GM12872 (cell line): ENCODE measurements at regions not wholly inside any gene's neighbourhood (a gene's known extent, or its start where the extent isn't known, plus 50 kb on each side); places are given as distances from the start of the nearest gene placed in this dataset.

ENCODE experiments used
- CTCF ChIP-seq: IDR thresholded peaks from 3 replicates; pipeline ENCODE4 v1.5.1; 2011; ENCODE audit warnings: low read depth, mild to moderate bottlenecking, low read length, moderate library complexity; ENCODE audit not compliant: insufficient read depth

- TF ChIP-seq CTCF, result no peak
Measured at GRCh38 chr3:80535286-80535685, 767.5 kb upstream of the ROBO1 start.

GRCh38 chr3:80533553-80533952 lies 765.8 kb upstream of the ROBO1 start:
- TF ChIP-seq CTCF, result no peak

- TF ChIP-seq CTCF, result peak; percentile 30; the same call in 2 of the 3 replicates
Measured at GRCh38 chr3:80526153-80526552, 758.4 kb upstream of the ROBO1 start.

DNA sequence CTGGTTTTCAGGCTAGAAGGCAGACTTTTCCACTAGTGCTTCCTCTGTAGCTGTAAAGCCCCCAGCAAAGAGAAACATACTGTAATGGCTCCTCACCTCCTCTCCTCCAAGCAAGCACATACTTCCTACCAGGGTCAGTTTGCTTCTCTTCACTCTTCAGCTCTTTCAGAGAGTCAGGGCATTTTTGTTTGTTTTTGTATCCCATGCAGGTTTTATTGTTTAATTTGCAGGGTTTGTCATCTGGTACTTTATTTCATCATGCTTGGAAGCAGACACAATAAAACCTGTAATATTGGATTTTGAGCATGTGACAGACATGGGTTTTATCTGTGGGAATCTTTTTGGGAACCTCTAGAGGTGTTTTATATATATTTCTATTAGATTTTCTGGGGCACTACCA lies 753.3 kb upstream of the ROBO1 start:
- TF ChIP-seq CTCF, result no peak

DNA sequence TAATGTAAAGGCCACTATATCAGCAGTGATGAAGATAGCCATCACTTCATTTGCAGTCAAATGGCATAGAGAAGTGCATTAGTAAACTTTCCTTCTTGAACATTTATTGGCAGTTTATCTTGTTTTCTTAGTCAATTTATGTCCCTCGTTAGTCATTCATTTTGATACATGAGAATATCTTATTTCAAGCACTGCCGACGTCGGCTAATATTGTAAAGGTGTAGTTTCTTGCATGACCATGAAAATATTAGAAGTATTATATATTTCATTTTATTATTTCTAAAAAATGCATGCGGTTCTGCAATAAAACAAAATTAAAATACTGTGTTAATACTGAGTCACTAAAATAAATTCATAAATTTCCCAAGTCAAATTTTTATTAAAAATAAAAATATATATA lies 751.6 kb upstream of the ROBO1 start:
- no peak for TF ChIP-seq CTCF

DNA sequence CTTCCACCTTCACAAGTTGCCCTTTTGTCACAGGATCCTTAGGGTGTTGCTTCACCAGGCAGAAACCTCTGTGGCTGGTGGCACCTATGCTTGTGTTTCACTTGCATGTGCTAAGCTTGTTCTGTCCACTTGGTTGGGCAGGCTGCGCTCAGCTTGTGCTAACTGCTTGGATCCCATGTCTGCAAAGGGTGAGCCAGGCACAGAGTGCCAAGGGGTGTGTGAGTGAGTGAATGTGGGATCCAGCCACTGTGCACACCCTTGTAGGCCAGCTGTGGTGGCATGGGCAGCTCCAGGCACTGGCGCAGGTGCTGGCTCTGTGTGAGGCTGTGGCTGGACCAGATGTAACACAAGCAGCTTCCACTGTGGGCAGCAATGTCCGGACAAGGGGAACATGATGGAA lies 728.7 kb upstream of the ROBO1 start:
- TF ChIP-seq CTCF, result no peak

DNA sequence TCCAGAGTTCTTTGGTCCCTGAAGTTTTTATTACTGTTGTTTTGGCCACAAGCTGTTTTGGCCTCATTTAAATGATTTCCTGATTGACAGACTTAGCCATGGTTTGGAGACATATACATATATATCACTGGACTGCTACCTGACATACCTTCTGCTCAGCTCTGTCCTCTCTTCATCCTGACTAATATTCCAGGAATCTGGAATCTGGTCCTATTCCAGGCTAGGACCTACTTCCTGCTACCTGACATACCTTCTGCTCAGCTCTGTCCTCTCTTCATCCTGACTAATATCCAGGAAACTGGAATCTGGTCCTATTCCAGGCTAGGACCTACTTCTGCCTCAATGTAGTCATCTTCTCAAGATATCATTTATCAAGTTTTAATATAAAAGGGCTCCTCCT lies 724.4 kb upstream of the ROBO1 start:
- no peak for TF ChIP-seq CTCF

DNA sequence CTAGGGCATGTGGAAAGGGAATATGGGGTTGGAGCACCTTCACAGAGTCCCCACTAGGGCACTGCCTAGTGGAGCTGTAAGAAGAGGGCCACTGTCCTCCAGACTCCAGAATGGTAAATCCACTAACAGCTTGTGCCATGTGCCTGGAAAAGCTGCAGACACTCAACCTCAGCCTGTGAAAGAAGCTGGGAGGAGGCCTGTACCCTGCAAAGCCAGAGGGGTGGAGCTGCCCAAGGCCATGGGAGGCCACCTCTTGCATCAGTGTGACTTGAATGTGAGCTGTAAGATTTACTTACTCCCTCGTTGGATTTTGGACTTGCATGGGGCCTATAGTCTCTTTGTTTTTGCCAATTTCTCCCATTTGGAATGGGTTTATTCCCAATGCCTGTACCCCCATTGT lies 705.2 kb upstream of the ROBO1 start:
- TF ChIP-seq CTCF, result no peak
